ENCODE measurements at regions not wholly inside any gene's neighbourhood (a gene's known extent, or its start where the extent isn't known, plus 50 kb on each side); places are given as distances from the start of the nearest gene placed in this dataset.
A peak's percentile ranks its signal among the peaks of the same experiment; 100 is the strongest.

DNA sequence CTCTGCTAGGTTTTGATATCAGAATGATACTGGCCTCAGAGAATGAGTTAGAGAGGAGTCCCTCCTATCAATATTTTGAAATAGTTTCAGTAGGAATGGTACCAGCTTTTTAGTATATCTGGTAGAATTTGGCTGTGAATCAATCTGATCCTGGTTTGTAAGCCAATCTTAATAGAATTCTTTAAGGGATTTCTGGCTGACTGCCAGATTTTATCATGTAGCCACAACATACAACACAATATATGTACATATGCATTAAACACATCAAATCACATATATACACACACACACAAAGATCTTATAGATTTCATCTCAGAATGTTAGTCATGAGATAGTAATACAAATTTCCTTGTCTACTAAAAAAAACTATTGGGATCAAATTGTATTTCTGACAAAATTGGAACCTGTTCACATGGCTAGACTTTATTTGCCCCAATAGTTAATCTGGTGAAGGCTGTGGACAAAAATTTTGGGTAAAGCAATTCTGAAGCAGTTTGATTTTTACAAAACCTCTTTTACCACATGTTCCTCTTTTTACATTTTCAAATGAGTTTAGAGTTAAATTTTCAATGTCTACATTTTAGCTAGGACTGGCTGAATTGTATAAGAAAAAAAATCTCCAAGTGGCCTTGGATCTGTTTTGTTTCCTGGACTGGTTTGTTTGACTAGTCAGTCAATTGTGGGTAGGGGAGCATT, 151.7 kb downstream of the FASLG start:
- DNase-seq: no peak

DNA sequence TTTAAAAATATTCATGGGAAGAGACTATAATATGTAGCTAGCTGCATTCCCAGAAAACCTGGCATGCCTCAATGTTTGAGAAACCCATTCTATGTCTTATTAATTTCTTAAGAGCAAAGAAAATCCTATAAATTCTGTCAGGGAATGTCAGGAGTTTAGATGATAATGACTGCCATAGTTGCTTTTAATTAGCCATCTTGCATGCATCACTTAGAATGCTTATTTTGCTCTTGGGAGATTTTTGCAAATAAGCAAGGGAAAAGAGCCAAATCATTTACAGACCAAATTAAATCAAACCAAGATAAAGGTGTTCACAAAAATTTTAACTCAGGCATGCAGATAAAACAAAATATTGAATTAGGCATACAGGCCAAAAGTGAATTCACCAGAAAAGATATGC, 152.8 kb downstream of the FASLG start:
- DNase-seq: no peak

DNA sequence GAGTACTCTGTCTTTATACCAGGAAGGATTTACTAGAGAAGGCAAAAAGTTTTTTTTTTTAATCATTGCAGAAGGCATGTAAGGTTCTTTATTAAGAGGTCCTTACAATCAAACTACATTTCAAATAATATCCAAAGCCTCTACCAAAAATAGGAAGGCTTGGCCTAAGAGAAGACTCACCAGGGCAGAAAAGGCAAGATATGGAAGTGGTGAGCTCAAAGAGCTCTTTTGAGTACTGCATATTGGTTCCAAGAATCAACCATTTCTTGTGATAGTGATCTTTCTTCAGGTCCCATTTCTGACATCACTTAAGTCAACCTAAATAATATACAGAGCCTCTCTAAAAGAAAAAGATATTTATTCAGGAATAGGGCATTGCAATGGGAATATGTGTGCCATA, 153.2 kb downstream of the FASLG start:
- DNase-seq: no peak

DNA sequence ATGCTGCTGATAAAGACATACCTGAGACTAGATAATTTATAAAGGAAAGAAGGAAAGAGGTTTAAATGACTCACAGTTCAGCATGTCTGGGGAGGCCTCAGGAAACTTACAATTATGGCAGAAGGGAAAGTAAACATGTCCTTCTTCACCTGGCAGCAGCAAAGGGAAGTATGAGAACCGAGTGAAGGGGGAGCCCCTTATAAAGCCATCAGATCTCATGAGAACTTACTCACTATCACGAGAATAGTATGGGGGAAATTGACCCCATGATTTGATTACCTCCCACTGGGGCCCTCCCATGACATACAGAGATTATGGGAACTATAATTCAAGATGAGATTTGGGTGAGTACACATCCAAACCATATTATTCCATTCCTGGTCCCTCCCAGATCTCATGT, 154.4 kb downstream of the FASLG start:
- DNase-seq: no peak

DNA sequence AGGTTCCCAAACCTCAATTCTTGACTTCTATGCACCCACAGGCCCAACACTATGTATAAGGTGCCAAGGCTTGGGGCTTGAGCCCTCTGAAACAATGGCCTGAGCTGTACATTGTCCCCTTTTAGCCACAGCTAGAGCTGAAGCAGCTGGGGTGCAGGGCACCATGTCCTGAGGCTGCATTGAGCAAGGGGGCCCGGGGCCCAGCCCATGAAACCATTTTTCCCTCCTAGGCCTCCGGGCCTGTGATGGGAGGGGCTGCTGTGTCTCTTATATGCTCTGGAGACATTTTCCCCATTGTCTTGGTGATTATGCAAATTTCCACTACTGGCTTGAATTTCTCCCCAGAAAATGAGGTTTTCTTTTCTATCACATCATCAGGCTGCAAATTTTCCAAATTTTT, 155.5 kb downstream of the FASLG start:
- no peak for DNase-seq

DNA sequence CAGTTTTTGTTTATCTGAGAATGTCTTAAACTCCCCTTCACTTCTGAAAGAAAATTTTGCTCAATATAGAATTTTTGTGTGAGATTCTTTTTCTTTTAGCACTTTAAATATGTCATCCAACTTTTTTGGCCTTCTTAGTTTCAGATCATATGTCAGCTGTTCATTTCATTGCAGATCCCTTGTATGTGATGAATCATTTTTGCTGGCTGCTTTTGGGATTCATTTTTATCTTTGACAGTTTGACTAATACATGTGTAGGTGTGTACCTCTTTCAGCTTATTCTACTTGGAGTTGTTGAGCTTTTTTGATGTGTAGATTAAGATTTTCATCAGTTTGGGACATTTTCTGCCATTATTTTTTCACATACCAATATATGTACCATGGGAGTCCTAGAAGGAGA, 156.8 kb downstream of the FASLG start:
- no peak for DNase-seq

DNA sequence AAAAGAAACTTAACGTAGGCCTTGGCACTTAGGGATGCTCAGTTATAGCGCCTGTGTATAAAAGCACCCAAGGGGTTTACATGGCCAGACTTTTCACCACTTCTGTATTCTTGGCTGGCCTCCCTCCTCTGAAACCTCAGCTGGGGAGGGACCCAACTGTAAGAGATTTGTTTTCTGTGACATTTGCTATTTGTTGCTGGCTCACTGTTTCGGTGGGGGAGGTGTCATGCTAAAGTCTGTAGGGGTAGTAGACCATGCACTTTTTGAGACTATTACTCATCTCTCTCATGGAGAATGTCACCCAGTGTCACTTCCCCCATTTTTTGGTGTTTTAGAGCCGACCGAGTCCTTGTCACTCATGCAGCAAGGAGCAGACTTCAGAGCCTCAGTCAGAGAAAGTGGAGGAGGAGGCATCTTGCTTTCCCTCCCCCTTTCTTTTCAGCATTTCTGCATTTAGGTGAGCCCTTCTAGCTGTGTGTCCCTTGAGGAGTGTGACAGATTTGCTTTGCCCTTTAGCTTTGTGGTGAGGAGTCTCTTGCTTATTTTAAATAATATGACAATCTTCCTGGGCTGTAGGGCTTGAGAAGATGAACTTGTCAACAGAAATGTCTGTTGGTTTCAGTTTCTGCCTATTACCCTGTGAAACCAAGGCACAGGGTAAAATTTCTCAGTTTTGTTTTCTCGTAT, 160.1 kb downstream of the FASLG start:
- no peak for DNase-seq

DNA sequence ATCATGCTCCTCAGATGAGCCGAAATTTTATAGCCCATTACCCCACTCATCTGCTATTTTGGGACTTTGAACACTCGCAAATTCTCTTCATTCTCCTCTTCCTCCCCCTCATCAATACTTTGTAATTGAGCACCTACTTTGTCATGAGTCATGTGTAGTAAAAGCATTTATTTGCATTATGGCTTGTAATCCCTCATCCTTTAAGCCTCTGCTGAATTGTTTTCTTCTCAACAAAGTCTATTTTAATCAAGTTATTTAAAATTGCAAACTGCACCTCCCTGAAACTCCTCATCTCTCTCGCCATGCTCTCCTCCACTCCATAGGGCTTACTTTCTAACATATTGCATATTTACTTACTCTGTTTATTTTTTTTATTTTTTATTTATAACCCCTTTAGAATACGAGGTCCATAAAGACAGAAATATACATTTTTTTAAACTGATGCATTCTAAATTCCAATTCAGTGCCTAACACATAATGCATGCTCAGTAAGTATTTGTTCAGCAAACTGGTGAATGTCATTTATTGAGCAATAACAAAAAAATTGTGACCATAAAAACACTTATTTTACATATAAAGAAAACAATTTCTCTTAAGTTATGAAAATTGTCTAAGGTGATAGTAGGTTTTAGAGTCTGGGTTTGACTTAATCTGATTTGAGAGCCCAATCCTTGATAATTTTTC, 161.7 kb downstream of the FASLG start:
- DNase-seq: no peak

DNA sequence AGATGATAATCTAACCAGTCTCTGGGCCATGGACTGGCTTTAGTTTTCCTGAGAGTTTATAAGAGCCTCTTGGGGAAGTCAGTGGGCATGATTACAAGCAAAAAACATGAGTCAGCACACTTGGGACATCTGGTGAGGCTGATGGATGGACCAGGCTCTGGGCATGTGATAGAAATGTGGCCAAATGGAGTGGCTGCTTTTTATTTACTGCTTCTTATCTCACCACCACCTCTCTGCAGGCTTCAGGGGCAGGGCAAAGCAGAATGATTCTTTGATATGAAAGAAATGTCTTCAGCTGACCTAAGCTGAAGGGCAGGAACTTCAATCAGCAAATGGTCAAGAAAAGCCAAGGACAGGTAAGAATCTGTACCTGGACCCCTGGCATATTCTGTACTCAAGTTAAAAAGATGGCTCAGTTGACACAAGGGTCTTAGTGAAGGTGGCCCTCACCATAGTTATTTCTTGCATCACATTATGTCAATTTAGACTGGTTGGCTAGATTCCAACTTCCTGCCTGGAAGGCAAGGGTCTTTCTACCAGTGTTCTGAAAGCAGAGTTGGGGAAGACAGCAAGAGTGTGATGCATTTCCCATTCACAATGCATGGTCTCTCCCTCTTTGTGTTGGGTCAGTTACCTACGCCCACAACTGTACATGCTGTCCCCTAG, 162.8 kb downstream of the FASLG start:
- DNase-seq: no peak

DNA sequence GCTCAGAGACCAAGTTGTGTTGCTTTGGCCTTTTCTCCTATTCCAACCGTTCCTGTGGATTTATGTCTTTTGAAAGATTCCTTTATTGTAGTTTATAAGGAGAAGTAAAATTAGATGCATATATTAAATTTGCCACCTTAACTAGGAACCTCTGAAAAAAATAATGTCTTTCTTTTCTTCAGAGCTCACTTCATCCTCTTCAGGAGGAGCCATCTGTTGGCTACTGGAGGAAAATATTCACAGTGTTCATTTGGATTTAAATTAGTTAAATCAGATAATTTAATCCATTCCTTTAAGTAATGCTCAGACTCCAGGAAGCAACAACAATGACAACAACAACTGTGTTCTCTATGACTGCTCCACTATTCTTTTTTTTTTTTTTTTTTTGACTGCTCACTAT, 164.0 kb downstream of the FASLG start:
- no peak for DNase-seq

DNA sequence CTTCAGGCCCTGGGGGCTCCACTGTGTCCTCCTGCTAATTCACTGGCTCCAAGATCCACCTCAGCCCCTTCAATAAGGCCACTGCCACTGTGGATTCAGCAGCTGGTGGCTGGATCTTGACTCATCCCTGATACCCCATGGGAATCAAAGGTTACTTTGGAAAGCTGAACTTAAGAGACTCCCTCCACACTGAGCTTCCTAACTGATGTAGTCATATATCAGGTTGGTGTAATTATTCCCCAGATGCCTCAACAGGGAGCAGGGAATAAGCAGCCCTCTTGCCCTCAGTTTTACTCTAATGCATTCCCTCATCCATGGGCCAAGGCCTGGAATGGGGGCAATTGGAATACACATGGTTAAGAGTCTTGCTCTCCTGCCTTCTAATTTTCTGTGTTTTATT, 164.6 kb downstream of the FASLG start:
- no peak for DNase-seq

DNA sequence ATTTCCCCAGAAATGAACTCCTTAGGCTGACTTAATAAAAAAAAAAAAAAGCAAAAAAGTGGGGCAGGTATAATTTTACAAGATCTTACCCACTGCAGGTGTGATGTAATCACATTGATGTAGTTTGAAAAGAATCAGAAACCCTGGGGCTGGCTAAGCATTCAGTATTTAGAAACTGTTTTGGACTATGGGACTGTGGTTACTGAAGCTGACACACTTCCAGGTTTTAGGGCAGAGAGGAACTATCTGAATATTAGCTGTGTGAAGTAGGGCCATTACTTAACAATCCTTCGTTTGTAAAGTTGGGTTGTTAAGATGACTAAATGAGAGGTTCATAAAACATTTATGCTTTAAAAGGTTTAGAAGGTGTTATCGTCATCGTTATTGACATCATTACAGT, 165.3 kb downstream of the FASLG start:
- DNase-seq: no peak

DNA sequence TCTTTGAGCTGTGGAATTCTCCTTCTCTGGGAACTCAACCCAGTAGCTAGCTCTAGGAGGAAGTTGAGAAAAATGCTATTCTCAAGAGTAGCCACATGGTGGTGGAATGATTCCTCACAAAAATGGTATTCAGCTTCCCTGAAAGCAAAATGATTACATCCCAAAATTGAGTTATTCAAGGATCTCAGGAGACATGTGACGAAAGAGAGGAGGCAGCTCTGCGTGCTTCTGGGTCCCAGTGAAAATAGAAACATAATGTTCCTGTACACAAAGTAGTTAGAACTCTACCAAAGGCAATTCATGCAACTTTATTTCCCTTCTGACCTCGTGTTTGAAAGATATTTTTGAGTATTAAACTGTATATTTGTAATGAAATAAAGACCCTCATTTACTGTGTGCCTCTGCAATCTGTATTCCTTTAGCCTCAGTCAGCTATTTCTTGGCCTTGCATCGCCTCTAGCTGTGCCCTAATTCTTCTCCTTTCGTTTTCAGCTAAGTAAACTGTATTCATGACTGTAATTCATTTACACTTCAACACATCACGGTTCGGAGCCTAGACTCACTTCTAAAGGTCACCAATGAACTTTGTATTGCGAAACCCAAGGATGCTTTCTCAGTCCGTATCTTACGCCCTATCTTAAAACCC, 167.3 kb downstream of the FASLG start:
- peak; percentile 29 for DNase-seq

DNA sequence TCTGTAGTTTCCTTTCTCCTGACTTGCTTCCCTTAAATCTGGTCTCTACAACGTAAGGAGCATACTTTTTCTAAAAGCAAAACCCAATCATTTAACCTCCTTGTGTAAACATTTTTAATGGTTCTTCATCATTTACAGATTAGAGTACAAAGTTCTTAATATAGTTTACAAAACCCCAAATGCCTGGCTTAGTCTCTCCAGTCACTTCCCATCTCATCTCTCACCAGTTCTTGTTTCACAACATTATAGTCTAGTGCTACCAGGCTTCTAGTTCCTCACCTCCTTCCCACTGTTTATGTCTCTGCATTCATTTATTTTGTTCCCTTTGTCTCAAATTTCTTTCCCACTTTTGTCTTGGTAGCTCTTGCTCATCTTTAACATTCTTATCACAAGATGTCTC, 168.4 kb downstream of the FASLG start:
- DNase-seq: no peak

DNA sequence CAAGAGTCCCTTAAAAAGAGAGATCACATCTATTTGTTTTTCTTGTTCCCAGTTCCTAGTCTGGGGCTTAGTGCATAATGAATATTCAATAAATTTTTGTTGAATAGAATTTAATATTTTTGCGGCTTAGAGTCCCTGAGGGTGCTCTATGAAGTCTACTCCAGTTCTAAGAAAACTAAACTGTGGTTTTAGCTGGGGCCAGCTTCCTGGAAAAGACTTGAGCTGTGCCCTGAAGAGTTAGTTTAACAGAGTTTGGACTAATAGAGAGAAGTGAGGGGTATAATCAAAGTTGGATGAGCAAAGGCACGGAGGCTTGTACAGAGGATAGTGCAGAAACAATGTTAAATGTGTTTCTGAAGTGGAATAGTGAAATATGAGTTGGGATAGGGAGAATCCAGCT, 168.9 kb downstream of the FASLG start:
- no peak for DNase-seq

DNA sequence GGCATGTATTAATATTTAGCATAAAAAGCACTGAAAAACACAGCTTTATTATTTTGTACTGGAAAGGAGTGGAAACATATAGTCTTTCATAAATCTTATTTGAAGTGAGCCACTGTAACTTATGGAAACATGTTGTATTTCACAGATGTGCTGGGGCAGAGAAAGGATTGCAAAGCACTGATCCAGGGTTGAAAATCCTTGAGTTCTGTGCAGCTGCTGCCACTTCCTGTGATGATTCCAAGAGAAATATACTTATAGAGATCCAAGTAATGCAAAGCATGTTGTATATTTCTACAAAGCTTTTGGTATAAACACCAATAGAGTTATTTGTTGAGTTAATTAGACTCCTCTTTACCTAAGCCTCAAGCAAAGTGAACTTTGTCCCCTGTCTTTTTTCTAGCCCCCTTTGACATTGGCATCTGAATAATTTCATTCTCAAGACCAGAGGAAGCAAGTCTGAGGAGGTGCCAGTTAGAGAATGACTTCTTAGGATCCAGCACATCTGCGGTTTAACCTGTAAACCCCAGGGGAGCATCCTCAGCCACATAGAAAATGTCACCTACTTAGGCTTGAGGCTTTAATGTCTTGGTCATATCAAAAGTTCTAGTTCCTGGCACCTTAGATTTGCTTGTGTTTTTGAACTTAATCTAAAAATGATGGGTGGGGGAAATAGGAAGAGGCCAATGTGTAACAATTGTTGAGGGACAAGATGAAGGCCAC, 173.3 kb downstream of the FASLG start:
- DNase-seq: no peak

DNA sequence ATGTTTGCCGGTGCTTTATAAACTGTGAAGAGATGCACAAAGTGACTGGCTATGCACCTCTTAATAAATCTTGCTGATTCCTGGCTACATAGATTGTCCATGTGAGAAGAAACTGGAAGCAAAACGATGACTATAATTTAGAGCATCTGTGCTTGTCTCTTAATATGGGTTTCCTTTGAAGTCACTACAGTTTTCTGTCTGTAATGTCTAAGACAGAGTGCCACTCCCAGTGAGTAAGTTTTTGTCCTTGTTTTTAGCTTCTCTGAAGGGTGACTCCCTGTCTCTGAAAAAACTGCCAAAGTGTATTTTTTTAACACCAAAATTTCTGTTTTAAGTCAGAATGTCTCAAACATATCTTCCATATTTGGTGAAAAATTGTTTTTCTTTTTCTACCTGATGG, 175.1 kb downstream of the FASLG start:
- DNase-seq: no peak

DNA sequence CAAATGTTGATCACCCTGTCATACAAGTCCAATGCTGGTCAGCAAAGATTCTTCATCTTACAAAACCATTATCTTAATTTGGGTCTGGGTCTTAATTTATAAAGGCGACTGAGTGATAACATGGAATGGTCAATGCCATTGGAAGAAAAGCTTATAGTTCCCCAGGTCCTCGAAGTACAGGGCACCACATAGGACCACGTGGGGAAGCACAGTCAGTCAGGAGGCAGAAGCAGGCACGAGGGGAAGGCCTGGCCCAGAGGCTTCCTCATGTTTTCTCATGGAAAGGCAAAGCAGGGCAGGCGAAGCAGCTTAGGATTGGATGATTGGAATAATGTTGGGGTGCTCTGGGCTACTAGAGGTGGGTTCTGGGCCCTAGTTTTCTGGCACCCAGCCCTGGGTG, 175.7 kb downstream of the FASLG start:
- no peak for DNase-seq

DNA sequence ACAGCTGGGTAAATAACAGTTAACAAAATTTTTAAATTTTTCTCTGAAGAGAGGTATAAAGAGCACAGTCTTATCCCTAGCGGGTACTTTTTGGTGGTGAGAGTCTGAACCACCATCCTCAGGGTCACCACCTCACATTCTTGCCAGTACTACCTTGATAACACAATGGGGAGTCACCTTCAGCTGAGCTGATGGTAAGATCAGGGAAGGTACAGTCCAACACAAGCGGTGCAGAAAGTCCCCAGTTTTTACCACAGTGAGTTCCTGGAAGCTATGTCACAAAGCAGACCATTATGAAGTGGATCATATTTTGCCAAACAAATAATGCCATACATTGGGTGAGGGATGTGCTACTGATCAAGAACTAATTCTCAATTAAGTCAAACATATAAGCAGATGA, 176.9 kb downstream of the FASLG start:
- no peak for DNase-seq

DNA sequence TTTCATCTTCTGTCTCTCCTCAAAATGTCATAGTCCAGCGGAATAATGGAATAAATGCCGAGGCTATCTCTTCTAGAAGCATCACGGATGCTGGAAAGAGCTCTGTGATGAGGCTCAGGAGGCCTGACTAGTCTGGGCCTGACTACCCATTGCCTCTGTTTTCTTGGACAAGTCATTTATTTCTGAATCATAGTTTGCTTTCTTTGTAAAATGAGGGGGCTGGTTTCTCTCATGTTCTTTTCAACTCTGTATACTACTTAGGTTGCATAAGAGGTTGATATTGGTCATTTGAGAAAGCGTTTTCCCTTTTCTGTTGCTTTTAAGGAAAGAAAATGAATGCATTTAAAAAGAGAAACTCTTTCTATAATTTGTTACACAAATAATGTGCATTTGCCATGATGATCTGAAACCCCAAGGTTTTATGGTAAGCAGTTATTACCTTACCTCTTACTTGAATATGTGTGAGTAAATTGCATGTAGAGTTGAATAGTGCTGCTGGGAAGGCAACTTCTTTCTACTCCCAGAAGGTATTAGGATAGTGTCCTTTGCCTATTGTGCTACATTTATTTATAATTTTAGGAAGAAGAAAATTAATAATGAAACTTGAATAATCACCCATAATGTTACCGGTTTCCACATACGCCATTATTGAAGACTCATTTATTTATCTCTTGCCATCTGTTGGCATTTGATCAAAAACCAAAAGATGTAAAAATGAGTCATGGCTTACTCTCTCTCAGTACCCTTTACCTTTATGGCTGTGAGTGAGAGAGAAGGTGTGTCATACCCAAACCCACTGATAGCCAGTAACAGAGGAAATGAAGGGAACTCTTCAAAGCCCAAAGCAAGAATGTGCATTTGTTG, 179.1 kb downstream of the FASLG start:
- DNase-seq: no peak

DNA sequence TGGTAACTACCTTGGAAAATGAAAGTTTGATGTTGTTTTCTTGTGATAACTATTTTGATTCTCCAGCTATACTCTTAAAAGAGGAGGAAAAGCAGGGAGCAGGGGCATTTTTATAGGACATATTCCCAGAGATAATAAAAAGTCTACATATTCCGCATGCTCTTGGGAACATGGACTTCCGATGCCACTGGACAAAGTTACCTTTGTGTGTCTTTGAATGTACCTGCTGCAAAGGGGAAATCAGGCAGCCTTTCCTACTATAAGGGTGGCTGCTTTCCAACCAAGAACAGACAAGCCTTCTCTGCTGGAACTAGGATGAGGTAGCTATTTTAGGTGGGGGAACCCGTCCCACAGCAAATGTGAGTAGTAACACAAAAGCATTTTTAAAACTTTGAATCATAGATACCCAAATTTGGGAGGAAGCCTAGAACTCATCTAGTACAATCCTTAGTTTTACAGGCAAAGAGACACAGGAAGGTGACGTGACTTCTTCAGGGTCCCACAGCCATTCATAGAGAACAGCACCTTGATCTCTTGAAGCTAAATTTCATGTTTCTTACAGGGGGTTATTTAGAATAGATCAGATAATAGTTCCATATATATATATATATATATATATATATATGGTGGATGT, 179.9 kb downstream of the FASLG start:
- no peak for DNase-seq

Measured in DMS153 (cell line).